WTC11 (cell line): ENCODE measurements at regions not wholly inside any gene's neighbourhood (a gene's known extent, or its start where the extent isn't known, plus 50 kb on each side); places are given as distances from the start of the nearest gene placed in this dataset.

Experiments
- ATAC-seq: fragments of 200-7000 bp; cut with Tn5 transposase; 2 replicates; pipeline ENCODE4 v1.10.0; 2021; ENCODE audit warnings: mild to moderate bottlenecking, moderate library complexity
- CTCF ChIA-PET: fragments of 300-600 bp; sonication (Branson Sonifier 250); formaldehyde crosslinking; loops from one replicate; lab custom pipeline; 2021; ENCODE audit warnings: antibody characterized with exemption; lab: Charles Lee
- POLR2A ChIA-PET: fragments of 350-600 bp; sonication (Branson Sonifier 250); formaldehyde crosslinking; loops from one replicate; lab custom pipeline; 2021; ENCODE audit warnings: antibody characterized with exemption; lab: Charles Lee
- DNase-seq: peaks from one replicate; pipeline ENCODE4 v3.0.0; 2021; ENCODE audit warnings: low spot score
- H3K27ac Mint-ChIP-seq: 2 replicates; pipeline ENCODE4 v1.8.0; 2021; ENCODE audit warnings: mixed read lengths
- H3K27me3 Mint-ChIP-seq: 2 replicates; pipeline ENCODE4 v1.8.0; 2021; ENCODE audit warnings: low read depth, mild to moderate bottlenecking, moderate library complexity, mixed read lengths
- H3K36me3 Mint-ChIP-seq: 2 replicates; pipeline ENCODE4 v1.8.0; 2021; ENCODE audit warnings: mixed read lengths
- H3K4me1 Mint-ChIP-seq: 2 replicates; pipeline ENCODE4 v1.8.0; 2022; ENCODE audit warnings: mixed read lengths
- H3K4me3 Mint-ChIP-seq: 2 replicates; pipeline ENCODE4 v1.8.0; 2021; ENCODE audit warnings: mild to moderate bottlenecking, moderate library complexity, mixed read lengths
- H3K9me3 Mint-ChIP-seq: 2 replicates; pipeline ENCODE4 v1.8.0; 2021; ENCODE audit warnings: mixed read lengths
- CREB1 ChIP-seq: sonication (generic); formaldehyde crosslinking; IDR thresholded peaks from 2 replicates; pipeline ENCODE4 v1.8.0; 2023; ENCODE audit warnings: mild to moderate bottlenecking, missing genetic modification reagents
- E2F1 ChIP-seq: sonication (generic); formaldehyde crosslinking; IDR thresholded peaks from 2 replicates; pipeline ENCODE4 v1.8.0; 2022; ENCODE audit warnings: mild to moderate bottlenecking, missing genetic modification reagents
- E2F4 ChIP-seq: sonication (generic); formaldehyde crosslinking; IDR thresholded peaks from 2 replicates; pipeline ENCODE4 v1.8.1; 2022; ENCODE audit warnings: low read depth, mild to moderate bottlenecking, moderate library complexity, missing genetic modification reagents, borderline replicate concordance
- E2F5 ChIP-seq: sonication (generic); formaldehyde crosslinking; IDR thresholded peaks from 2 replicates; pipeline ENCODE4 v1.8.1; 2022; ENCODE audit warnings: mild to moderate bottlenecking, moderate library complexity, missing genetic modification reagents
- EMX1 ChIP-seq: fragments of 250-450 bp; sonication (Bioruptor Pico); IDR thresholded peaks from 2 replicates; pipeline ENCODE4 v1.8.0; 2021; ENCODE audit warnings: mild to moderate bottlenecking
- GRHL2 ChIP-seq: fragments of 250-450 bp; sonication (Bioruptor Pico); IDR thresholded peaks from 2 replicates; pipeline ENCODE4 v1.8.0; 2022; ENCODE audit warnings: mild to moderate bottlenecking, moderate library complexity; ENCODE audit not compliant: insufficient replicate concordance, severe bottlenecking
- HMGA2 ChIP-seq: fragments of 250-450 bp; sonication (Bioruptor Pico); IDR thresholded peaks from 2 replicates; pipeline ENCODE4 v1.4.0; 2021; ENCODE audit warnings: mild to moderate bottlenecking, moderate library complexity
- MAX ChIP-seq: sonication (generic); formaldehyde crosslinking; IDR thresholded peaks from 2 replicates; pipeline ENCODE4 v1.8.0; 2022; ENCODE audit warnings: mild to moderate bottlenecking, missing genetic modification reagents
- NR1H2 ChIP-seq: sonication (generic); formaldehyde crosslinking; IDR thresholded peaks from 2 replicates; pipeline ENCODE4 v1.9.0; 2021; ENCODE audit warnings: mild to moderate bottlenecking, moderate library complexity, missing genetic modification reagents
- PREB ChIP-seq: sonication (generic); formaldehyde crosslinking; IDR thresholded peaks from 2 replicates; pipeline ENCODE4 v1.8.1; 2022; ENCODE audit warnings: mild to moderate bottlenecking, missing genetic modification reagents, moderate library complexity, borderline replicate concordance
- PRRX2 ChIP-seq: fragments of 250-450 bp; sonication (Bioruptor Pico); IDR thresholded peaks from 2 replicates; pipeline ENCODE4 v1.8.0; 2021; ENCODE audit warnings: mild to moderate bottlenecking
- RELA ChIP-seq: sonication (generic); formaldehyde crosslinking; IDR thresholded peaks from 2 replicates; pipeline ENCODE4 v1.8.1; 2022; ENCODE audit warnings: missing genetic modification reagents, mild to moderate bottlenecking, borderline replicate concordance
- TEAD1 ChIP-seq: sonication (generic); formaldehyde crosslinking; IDR thresholded peaks from 2 replicates; pipeline ENCODE4 v1.8.0; 2022; ENCODE audit warnings: mild to moderate bottlenecking, missing genetic modification reagents
- TEAD4 ChIP-seq: sonication (generic); formaldehyde crosslinking; IDR thresholded peaks from 2 replicates; pipeline ENCODE4 v1.8.0; 2022; ENCODE audit warnings: mild to moderate bottlenecking, missing genetic modification reagents
- USF1 ChIP-seq: sonication (generic); formaldehyde crosslinking; IDR thresholded peaks from 2 replicates; pipeline ENCODE4 v1.8.0; 2022; ENCODE audit warnings: mild to moderate bottlenecking, missing genetic modification reagents
- ZBTB21 ChIP-seq: sonication (generic); formaldehyde crosslinking; IDR thresholded peaks from 2 replicates; pipeline ENCODE4 v1.8.1; 2023; ENCODE audit warnings: mild to moderate bottlenecking, missing genetic modification reagents, borderline replicate concordance
- ZBTB43 ChIP-seq: sonication (generic); formaldehyde crosslinking; IDR thresholded peaks from 2 replicates; pipeline ENCODE4 v1.8.1; 2023; ENCODE audit warnings: mild to moderate bottlenecking, missing genetic modification reagents
- ZNF263 ChIP-seq: sonication (generic); formaldehyde crosslinking; IDR thresholded peaks from 2 replicates; pipeline ENCODE4 v1.8.1; 2022; ENCODE audit warnings: low read depth, mild to moderate bottlenecking, moderate library complexity, missing genetic modification reagents
- ZNF281 ChIP-seq: sonication (generic); formaldehyde crosslinking; IDR thresholded peaks from 2 replicates; pipeline ENCODE4 v1.8.0; 2023; ENCODE audit warnings: mild to moderate bottlenecking, missing genetic modification reagents
- ZNF416 ChIP-seq: fragments of 250-450 bp; sonication (Bioruptor Pico); IDR thresholded peaks from 2 replicates; pipeline ENCODE4 v1.9.0; 2021; ENCODE audit warnings: mild to moderate bottlenecking, inconsistent platforms

- H3K27me3 Mint-ChIP-seq, result no peaks in the 10 kb centered on the region
- H3K27ac Mint-ChIP-seq, result no peak overlapping the region
- peaks cover 13% of the 10 kb centered on the region for H3K9me3 Mint-ChIP-seq
- DNase-seq (no peak), ATAC-seq (no peak)
- ChIA-PET CTCF (no interaction called here), POLR2A (no interaction called here)
- no peaks in the 10 kb centered on the region for H3K36me3 Mint-ChIP-seq
- H3K4me3 Mint-ChIP-seq, result no peak overlapping the region
- H3K4me1 Mint-ChIP-seq, result peaks cover 10% of the 10 kb centered on the region
- TF ChIP-seq TEAD1, result no peak
- TF ChIP-seq RELA (CRISPR knock-in tag), result no peak
- TF ChIP-seq ZBTB43 (CRISPR knock-in tag), result no peak
- TF ChIP-seq TEAD4 (CRISPR knock-in tag), result no peak
- TF ChIP-seq MAX (CRISPR knock-in tag), result no peak
- TF ChIP-seq CREB1 (CRISPR knock-in tag), result no peak
- TF ChIP-seq E2F4, result no peak
- TF ChIP-seq EMX1 (CRISPR knock-in tag), result no peak
- TF ChIP-seq E2F5 (CRISPR knock-in tag), result no peak
- no peak for TF ChIP-seq ZNF416
- no peak for TF ChIP-seq HMGA2 (CRISPR knock-in tag)
- TF ChIP-seq ZBTB21, result no peak
- no peak for TF ChIP-seq ZNF281
- no peak for TF ChIP-seq PREB (CRISPR knock-in tag)
- TF ChIP-seq USF1 (CRISPR knock-in tag), result no peak
- TF ChIP-seq ZNF263, result no peak
- no peak for TF ChIP-seq GRHL2 (CRISPR knock-in tag)
- TF ChIP-seq E2F1 (CRISPR knock-in tag), result no peak
- TF ChIP-seq NR1H2 (CRISPR knock-in tag), result no peak
- TF ChIP-seq PRRX2 (CRISPR knock-in tag), result no peak
- TF ChIP-seq, all 79 proteins: peak for 0
Measured at GRCh38 chr1:30316056-30316455, 407.3 kb downstream of the MATN1 start.
